Stimulated activated CD4-positive, alpha-beta T cell treated with anti-CD3 and anti-CD28 coated beads, Interleukin-15, amount 100 ng/mL, for 24 hours (primary cell): ENCODE measurements at regions not wholly inside any gene's neighbourhood (a gene's known extent, or its start where the extent isn't known, plus 50 kb on each side); places are given as distances from the start of the nearest gene placed in this dataset.

Experiments
- DNase-seq: peaks from one replicate; pipeline ENCODE4 v3.0.0-alpha.2; 2020

DNA sequence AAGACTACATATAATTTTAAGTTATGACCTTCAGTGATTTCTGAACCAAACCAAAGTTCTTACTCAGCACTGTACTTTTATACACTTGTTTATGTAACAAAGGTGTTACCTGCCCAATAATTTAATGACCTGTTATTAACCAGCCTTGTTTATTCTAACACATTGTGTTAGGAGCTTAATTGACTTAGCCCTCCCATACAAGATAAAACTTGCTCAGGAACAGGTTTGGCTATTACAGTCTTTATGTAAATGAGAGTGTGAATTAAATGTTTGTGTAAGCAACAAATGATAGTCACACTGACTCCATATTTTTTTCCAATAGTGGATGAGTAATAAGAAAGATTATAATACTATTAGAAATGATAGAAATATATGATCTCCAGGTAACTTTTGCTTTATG lies 51.8 kb upstream of the MYCBP2 start:
- no peak for DNase-seq

DNA sequence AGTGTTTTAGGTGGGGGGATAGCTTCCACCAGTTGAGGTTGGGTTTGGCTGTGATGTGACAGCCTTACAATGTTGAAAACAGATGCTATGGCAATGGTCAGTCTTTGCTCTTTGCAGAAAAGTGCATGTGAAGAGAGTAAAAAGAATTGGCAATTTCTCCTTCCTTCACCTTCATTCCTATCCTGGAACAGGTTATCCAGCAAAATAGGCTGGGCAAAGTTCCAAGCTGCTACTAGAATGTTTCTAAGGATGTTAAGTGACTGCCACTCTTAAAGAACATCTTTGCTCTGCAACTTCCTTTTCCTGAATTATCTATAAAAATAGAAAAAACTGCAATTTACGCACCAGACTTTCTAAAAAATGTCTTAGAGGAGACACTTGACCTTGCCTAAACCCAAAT lies 50.1 kb upstream of the MYCBP2 start:
- DNase-seq: no peak
